ENCODE measurements at regions not wholly inside any gene's neighbourhood (a gene's known extent, or its start where the extent isn't known, plus 50 kb on each side); places are given as distances from the start of the nearest gene placed in this dataset.

GRCh38 chr14:85357120-85357519, 172.8 kb upstream of the FLRT2 start:
- CTCF ChIA-PET, result no interaction called here
- Histone ChIP-seq H3K27ac (ENCODE audit: low read length) (no peak overlapping the region), H3K4me1 (ENCODE audit: control insufficient read depth, insufficient read depth, low read length) (no peaks in the 10 kb centered on the region), H3K4me3 (ENCODE audit: low read depth in 2 of 2, low read length in 2 of 2) (no peak overlapping the region), H3K36me3 (ENCODE audit: control insufficient read depth, insufficient read depth, low read length) (no peaks in the 10 kb centered on the region), H3K9me3 (ENCODE audit: control insufficient read depth, insufficient read depth, low read depth, low read length) (no peaks in the 10 kb centered on the region), H3K27me3 (ENCODE audit: control insufficient read depth, insufficient read depth, low read length) (no peaks in the 10 kb centered on the region)
- BruUV-seq (replicated peaks), result no TSS peak
- no peak for TF ChIP-seq CTCF (IDR thresholded peaks at IDR 0.05)
- TF ChIP-seq TCF7L2 (IDR thresholded peaks at IDR 0.05; ENCODE audit: low read depth, low read length), result no peak
- TF ChIP-seq SIN3A (IDR thresholded peaks at IDR 0.05; ENCODE audit: borderline replicate concordance, insufficient read depth, low read depth, low read length), result no peak
- no peak for TF ChIP-seq POLR2AphosphoS5 (IDR thresholded peaks at IDR 0.05; ENCODE audit: low read depth, low read length)
- no peak for TF ChIP-seq REST (IDR thresholded peaks at IDR 0.05; ENCODE audit: insufficient read depth in 1 of 2, low read depth in 2 of 2, low read length in 1 of 2)
- DNase-seq (ENCODE audit: low read depth, low spot score) (no peak), ATAC-seq (no peak)
- intact Hi-C loops (cut with micrococcal nuclease; ENCODE audit: unreplicated experiment), result no loop called here
- POLR2A ChIA-PET, result no interaction called here
- in situ Hi-C loops (cut with HindIII; ENCODE audit: low pct_unique_long_range_greater_than_20kb, low sequenced_read_pairs), result no loop called here

GRCh38 chr14:85358136-85358785, 171.7 kb upstream of the FLRT2 start:
- TF ChIP-seq REST (IDR thresholded peaks at IDR 0.05; ENCODE audit: insufficient read depth in 1 of 2, low read depth in 2 of 2, low read length in 1 of 2) (no peak), TCF7L2 (IDR thresholded peaks at IDR 0.05; ENCODE audit: low read depth, low read length) (no peak), SIN3A (IDR thresholded peaks at IDR 0.05; ENCODE audit: borderline replicate concordance, insufficient read depth, low read depth, low read length) (no peak), CTCF (IDR thresholded peaks at IDR 0.05) (no peak), POLR2AphosphoS5 (IDR thresholded peaks at IDR 0.05; ENCODE audit: low read depth, low read length) (no peak)
- in situ Hi-C loops (cut with HindIII; ENCODE audit: low pct_unique_long_range_greater_than_20kb, low sequenced_read_pairs) (no loop called here), intact Hi-C loops (cut with micrococcal nuclease; ENCODE audit: unreplicated experiment) (no loop called here)
- Histone ChIP-seq H3K27me3 (ENCODE audit: control insufficient read depth, insufficient read depth, low read length) (no peaks in the 10 kb centered on the region), H3K27ac (ENCODE audit: low read length) (no peak overlapping the region), H3K4me3 (ENCODE audit: low read depth in 2 of 2, low read length in 2 of 2) (no peak overlapping the region), H3K4me1 (ENCODE audit: control insufficient read depth, insufficient read depth, low read length) (no peaks in the 10 kb centered on the region), H3K36me3 (ENCODE audit: control insufficient read depth, insufficient read depth, low read length) (no peaks in the 10 kb centered on the region), H3K9me3 (ENCODE audit: control insufficient read depth, insufficient read depth, low read depth, low read length) (no peaks in the 10 kb centered on the region)
- BruUV-seq (replicated peaks), result no TSS peak
- DNase-seq (ENCODE audit: low read depth, low spot score), result no peak
- ChIA-PET CTCF (no interaction called here), POLR2A (no interaction called here)
- ATAC-seq, result no peak
